HG03025 (cell line): ENCODE measurements at regions not wholly inside any gene's neighbourhood (a gene's known extent, or its start where the extent isn't known, plus 50 kb on each side); places are given as distances from the start of the nearest gene placed in this dataset.
"Not testable (repeated sequence)": the region's sequence is repeated elsewhere in the genome, so short reads cannot be mapped to it uniquely, and the experiment has no call there.

Source experiments
- ATAC-seq: cut with Tn5 transposase; IDR thresholded peaks from one replicate; pipeline ENCODE4 v1.9.1; 2021; ENCODE audit warnings: mild to moderate bottlenecking, moderate library complexity; ENCODE audit not compliant: unreplicated experiment, low FRiP score

DNA sequence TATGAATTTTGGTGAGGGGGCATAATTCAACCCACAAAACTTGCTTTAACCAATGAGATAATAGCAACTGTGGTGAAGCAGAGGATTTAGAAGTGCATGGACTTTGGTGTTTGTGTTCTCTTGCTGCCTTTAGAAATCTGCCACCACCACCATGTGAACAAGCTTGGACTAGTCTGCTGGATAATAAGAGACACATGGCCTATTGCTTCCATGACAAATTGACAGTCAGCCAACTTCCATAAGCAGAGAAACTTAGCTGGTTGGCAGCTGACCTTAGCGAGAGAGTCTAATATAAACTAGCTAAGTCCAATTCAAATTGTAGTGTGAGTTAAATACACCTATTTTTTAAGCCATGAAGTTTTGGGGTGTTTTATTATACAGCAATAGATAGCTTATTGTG, 482.1 kb upstream of the ANO5 start:
- no peak for ATAC-seq

GRCh38 chr11:21711341-21711740, 481.5 kb upstream of the ANO5 start:
- no peak for ATAC-seq

DNA sequence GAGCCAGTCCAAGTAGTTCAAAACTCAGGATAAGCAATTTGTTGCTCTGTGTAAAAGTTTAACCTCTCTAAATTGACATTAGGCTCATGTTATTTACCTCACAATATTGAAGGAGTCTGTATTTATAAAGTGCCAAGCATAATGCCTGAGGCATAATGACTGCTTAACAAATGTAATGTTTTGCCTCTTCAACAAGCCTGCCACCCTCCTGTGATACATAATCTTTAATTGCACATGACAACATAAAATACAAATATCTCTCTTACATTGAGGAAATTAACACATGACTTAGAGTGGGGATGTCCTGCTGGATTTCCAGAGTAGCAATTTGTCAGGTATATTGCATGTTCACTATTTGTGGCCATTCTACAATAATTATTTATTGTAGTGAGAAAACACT, 469.2 kb upstream of the ANO5 start:
- ATAC-seq, result no peak

DNA sequence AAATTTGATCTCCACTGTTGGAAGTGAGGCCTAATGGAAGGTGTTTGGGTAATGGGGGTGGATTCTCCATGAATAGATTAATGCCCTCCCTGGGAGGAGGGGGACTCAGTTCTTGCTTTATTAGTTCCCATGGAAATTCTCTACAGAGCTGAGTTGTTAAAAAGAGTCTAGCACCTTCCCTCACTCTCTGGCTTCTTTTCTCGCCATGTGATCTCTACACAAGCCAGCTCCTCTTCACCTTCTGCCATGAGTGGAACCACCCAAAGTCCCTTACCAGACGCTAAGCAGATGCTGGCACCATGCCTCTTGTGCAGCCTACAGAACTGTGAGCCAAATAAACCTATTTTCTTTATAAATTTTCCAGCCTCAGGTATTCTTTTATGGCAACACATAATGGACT, 465.8 kb upstream of the ANO5 start:
- no peak for ATAC-seq

GRCh38 chr11:21736404-21736803, 456.5 kb upstream of the ANO5 start:
- ATAC-seq, result no peak

DNA sequence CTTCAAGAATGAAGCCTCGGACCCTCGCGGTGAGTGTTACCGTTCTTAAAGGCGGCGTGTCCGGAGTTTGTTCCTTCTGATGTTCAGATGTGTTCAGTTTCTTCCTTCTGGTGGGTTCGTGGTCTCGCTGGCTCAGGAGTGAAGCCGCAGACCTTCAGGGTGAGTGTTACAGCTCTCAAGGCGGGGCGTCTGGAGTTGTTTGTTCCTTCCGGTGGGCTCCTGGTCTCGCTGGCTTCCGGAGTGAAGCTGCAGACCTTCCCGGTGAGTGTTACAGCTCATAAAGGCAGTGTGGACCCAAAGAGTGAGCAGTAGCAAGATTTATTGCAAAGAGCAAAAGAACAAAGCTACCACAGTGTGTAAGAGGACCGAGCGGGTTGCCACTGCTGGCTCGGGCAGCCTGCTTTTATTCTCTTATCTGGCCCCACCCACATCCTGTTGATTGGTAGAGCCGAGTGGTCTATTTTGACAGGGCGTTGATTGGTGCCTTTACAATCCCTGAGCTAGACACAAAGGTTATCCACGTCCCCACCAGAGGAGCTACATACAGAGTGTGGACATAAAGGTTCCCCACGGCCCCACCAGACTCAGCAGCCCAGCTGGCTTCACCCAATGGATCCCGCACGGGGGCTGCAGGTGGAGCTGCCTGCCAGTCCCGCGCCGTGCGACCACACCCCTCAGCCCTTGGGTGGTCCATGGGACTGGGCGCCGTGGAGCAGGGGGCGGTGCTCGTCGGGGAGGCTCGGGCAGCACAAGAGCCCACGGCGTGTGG, 440.2 kb upstream of the ANO5 start:
- ATAC-seq, result not testable (repeated sequence)

DNA sequence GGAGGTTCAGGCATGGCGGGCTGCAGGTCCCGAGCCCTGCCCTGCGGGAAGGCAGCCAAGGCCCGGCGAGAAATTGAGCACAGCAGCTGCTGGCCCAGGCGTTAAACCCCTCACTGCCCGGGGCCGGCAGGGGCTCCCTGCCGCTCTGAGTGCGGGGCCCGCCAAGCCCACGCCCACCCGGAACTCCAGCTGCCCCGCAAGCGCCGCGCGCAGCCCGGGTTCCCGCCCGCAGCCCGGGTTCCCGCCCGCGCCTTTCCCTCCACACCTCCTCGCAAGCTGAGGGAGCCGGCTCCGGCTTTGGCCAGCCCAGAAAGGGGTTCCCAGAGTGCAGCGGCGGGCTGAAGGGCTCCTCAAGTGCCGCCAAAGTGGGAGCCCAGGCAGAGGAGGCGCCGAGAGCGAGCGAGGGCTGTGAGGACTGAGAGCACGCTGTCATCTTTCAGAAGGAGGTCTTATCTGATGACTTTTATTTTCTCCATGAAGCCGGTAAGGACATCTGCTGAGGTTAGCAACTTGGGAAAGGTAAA, 439.6 kb upstream of the ANO5 start:
- ATAC-seq, result not testable (repeated sequence)

GRCh38 chr11:21761000-21761399, 431.9 kb upstream of the ANO5 start:
- ATAC-seq, result no peak

GRCh38 chr11:21768388-21768787, 424.5 kb upstream of the ANO5 start:
- no peak for ATAC-seq

DNA sequence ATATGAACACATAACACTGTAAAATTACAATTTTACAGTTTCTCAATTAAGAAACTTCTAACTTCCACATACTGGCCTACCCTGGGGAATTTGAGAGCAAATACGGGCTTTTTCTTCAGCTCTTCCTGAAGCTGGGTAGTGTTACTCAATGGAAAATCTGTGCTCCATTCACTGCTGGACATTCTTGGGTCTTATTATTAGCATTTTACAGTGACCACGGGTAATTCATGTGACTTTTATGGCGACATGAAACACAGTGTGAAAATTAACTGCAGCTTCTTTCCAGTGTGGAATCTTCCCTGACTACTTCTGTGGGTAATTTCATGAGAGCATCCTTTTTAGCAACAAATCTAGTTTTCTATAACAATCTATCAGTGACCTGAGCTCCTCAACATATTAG, 423.7 kb upstream of the ANO5 start:
- no peak for ATAC-seq

DNA sequence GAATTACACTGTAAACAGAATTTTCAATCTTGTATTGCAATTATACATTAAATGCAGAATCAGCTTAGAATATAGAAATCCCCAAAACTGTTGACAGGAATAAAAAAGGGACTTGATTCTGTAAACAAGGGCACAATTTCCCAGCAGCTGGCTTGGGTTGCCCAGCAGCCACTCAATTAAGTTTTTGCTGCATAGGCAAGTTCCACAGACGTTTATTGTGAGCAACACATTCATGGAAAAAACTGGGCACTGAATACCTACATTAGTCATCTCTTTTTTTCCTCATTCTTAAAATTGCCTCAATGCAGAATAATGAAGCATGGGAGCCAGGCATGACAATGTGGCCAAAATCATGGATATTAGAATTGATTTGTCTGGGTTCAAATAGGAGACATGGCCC, 421.8 kb upstream of the ANO5 start:
- no peak for ATAC-seq

DNA sequence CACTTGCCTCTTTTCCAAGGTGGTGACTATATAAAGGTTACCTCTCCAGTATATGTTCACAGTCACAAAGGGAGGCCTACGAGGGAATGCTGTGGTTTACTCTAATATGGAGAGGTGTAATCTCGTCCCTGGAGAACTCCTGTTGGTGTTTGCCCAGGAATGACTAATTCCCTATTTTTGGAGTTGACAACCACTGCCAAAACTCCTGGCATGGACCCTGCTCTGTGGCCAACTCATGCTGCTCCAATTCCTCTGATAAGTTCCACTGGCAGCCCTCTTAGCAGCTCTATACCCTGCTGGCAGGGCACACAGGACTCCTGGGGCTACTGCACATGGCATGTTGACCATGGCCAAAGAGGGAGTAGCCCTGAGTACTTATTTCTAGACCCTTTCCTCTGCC, 418.7 kb upstream of the ANO5 start:
- ATAC-seq, result no peak

DNA sequence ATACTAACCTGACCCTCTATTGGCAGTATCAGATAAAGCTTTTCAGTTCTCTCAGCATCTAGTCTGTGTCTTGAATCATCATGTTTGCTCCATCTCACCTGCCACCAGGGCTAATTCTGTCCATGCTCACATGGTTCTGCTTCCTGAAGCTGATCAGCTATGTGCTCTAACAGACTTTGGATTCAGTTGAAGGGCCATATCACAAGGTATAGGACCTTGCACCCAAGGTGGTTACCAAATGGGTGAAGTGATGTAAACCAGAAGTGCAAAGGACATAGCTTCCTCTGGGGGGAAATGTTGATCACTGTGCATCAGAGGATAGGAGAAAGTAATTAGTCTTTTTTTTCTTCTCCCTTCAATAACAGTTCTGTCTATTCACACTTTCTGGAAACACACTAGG, 417.0 kb upstream of the ANO5 start:
- no peak for ATAC-seq

DNA sequence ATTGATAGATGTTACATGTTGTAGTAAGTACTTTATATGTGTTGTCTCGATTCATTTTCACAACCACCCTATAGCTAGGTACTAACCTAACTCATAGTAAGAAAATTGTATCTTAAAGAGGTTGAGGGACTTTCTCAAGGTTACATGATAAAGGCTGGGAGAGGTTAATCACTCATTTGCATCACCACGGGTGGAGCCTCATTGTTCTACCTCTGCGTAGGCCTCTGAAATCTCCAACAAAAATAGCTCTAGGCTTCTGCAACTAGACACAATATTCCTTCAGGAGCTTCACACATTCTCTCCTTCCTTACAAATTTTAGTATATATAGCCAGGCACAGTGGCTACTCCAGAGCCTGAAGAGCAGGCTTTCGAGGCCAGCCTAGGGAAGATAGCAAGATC, 408.9 kb upstream of the ANO5 start:
- no peak for ATAC-seq

DNA sequence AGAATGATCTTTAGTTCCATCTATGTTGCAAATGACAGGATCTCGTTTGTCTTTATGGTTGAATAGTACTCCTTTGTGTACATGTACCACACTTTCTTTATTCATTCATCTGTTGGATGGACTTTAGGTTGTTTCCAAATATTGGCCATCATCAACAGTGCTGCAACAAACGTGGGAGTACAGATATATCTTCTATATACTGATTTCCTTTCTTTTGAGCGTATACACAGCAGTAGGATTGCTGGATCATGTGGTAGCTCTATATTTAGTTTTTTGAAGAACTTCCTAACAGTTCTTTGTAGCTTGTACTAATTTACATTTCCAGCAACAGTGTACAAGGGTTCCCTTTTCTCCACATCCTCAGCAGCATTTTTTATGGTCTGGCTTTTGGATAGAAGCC, 407.5 kb upstream of the ANO5 start:
- no peak for ATAC-seq

GRCh38 chr11:21794306-21794705, 398.6 kb upstream of the ANO5 start:
- no peak for ATAC-seq

- no peak for ATAC-seq
These were observed 394.7 kb upstream of the ANO5 start for GRCh38 chr11:21798216-21798615.

DNA sequence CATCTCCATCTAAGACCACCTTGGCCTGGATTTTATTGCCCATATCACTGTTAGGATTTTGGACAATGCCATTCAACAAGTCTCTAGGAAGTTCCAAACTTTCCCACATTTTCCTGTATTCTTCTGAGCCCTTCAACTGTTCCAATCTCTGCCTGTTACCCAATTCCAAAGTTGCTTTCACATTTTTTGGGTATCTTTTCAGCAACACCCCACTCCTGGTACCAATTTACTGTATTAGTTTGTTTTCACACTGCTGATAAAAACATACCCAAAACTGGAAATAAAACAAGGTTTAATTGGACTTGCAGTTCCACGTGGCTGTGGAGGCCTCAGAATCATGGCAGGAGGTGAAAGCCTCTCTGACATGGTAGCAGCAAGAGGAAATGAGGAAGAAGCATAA, 388.4 kb upstream of the ANO5 start:
- ATAC-seq, result not testable (repeated sequence)

- no peak for ATAC-seq
These were observed 386.4 kb upstream of the ANO5 start for GRCh38 chr11:21806508-21806907.

DNA sequence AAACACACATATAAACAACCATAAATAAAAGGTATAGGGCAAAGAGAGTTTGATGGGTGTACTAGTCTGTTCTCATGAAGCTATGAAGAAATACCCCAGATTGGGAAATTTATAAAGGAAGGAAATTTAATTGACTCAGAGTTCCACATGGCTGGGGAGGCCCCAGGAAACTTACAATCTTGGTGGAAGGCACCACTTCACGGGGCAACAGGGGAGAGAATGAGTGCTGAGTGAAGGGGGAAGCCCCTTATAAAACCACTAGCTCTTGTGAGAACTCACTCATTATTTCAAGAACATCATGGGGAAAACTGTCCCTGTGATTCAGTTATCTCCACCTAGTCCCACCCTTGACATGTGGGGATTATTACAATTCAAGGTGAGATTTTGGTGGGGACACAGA, 385.9 kb upstream of the ANO5 start:
- no peak for ATAC-seq

GRCh38 chr11:21807350-21807749, 385.5 kb upstream of the ANO5 start:
- ATAC-seq, result no peak

DNA sequence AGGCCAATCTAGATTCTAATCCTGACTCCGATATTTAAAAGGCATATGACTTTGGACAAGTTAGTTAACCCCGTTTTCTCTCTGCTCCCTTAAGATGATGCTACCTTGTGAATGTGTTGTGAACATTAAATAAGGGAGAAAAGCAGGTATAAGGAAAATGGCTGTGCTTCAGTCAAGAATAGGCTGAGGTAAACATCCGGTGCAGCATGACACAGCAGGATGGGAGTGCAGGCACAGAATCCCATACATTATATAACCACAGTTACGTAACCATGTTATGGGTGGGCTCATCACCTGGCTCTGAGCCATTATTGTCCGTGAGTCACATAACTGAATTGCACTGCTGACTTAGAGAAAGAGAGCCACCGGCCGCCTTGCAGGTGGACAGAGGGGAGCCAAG, 382.2 kb upstream of the ANO5 start:
- no peak for ATAC-seq

DNA sequence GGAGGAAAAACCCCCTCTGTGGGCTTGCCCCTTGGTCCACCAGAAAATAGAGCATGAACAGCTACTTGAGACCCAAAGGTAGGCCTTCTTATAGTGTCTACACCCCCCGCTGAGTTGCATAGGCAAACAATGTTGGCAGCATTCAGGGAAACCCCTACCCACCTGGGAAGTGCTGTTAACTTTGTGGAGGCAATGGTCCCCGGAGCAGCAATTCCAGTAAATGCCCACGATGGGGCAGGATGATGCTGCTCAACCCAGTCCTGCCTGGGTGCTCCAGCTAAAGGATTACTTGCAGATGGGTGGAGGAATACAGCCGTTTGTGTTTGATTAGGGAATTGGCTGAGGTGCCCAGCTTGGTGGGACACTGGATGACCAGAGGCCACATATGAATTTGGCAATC, 381.3 kb upstream of the ANO5 start:
- ATAC-seq, result no peak
